ENCODE measurements at regions not wholly inside any gene's neighbourhood (a gene's known extent, or its start where the extent isn't known, plus 50 kb on each side); places are given as distances from the start of the nearest gene placed in this dataset.
"Not testable (repeated sequence)": the region's sequence is repeated elsewhere in the genome, so short reads cannot be mapped to it uniquely, and the experiment has no call there.

DNA sequence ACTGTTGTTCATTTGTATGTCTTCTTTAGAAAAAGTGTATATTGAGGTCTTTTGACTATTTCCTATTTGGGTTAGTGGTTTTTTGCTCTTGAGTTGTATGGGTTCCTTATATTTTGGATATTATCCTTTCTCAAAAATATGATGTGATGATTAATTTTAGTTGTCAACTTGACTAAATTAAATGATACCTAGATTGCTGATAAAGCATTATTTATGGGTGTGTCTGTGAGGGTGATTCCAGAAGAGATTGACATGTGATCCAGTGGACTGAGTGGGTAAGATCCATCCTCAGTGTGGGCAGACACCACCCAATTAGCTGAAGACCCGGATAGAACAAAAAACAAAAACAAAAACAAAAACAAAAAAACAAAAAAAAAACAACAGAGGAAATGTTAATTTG lies 115.1 kb upstream of the KIF2A start:
- Mint-ChIP-seq H3K27me3 (peaks cover 5% of the 10 kb centered on the region), H3K27ac (no peak overlapping the region), H3K4me3 (no peak overlapping the region), H3K4me1 (no peaks in the 10 kb centered on the region), H3K36me3 (no peaks in the 10 kb centered on the region), H3K9me3 (peaks cover 9% of the 10 kb centered on the region)
- DNase-seq (no peak), ATAC-seq (ENCODE audit: low read depth) (no peak)
- POLR2A ChIA-PET, result no interaction called here

DNA sequence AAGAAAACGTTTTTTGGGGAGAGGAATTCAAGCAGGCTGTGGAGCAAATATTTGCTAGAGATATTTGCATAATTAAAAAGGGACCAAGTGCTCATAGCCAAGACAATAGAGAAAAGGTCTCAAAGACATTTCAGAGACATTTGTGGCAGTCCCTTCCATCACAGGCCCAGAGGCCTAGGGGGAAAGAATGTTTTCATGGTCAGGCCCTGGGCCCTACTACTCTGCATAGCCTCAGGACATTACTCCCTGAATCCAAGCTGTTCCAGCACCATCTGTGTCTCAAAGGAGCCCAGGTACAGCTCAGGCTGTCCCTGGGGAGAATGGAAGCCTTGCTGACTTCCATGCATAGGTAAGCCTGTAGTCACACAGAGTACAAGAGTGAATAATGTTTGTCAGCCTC lies 113.0 kb upstream of the KIF2A start:
- peaks cover 11% of the 10 kb centered on the region for H3K27me3 Mint-ChIP-seq
- H3K4me3 Mint-ChIP-seq, result no peak overlapping the region
- POLR2A ChIA-PET, result no interaction called here
- DNase-seq (no peak), ATAC-seq (ENCODE audit: low read depth) (no peak)
- no peak overlapping the region for H3K27ac Mint-ChIP-seq
- peaks cover 9% of the 10 kb centered on the region for H3K9me3 Mint-ChIP-seq
- H3K4me1 Mint-ChIP-seq, result no peaks in the 10 kb centered on the region
- no peaks in the 10 kb centered on the region for H3K36me3 Mint-ChIP-seq

DNA sequence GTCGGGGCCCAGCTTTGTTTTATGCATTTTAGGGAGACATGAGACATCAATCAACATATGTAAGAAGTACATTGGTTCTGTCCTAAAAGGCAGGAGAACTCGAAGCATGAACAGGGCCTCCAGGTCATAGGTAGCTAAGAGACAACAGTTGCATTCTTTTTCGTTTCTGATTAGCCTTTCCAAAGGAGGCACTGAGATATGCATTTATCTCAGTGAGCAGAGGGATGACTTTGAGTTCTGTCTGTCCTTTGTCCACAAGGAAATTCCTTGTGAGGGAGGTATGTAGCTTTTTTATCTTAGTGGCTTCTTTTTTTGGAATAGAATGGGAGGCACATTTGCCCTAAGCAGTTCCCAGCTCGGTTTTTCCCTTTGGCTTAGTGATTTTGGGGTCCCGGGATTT lies 109.5 kb upstream of the KIF2A start:
- ATAC-seq (ENCODE audit: low read depth); H3K36me3 Mint-ChIP-seq; POLR2A ChIA-PET; H3K27ac Mint-ChIP-seq; H3K4me3 Mint-ChIP-seq; DNase-seq; H3K9me3 Mint-ChIP-seq: not testable (repeated sequence)
- Mint-ChIP-seq H3K27me3 (peaks cover 13% of the 10 kb centered on the region), H3K4me1 (peaks cover 12% of the 10 kb centered on the region)

DNA sequence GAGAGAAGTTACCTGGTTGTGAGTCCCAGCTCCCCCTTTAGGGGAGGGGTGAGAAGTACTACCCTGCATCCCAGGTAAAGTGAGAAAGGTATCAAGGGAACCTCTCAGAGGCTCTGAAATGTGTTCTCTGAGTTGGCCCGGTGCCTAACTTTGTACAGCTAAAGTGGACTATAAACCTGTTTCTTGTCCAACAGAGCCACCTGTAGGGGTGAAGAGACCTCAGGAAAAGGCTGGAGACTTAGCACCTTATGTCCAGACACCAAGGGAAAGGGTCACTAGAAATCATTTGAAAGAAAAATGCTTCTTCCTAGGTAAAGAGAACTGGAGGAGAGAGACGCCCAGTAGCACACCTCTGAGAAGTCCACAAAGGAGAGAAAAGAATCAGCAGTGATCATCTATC lies 108.3 kb upstream of the KIF2A start:
- POLR2A ChIA-PET, result no interaction called here
- H3K4me1 Mint-ChIP-seq, result peaks cover 12% of the 10 kb centered on the region
- H3K9me3 Mint-ChIP-seq, result peaks cover 2% of the 10 kb centered on the region
- H3K36me3 Mint-ChIP-seq, result no peaks in the 10 kb centered on the region
- no peak overlapping the region for H3K27ac Mint-ChIP-seq
- DNase-seq (no peak), ATAC-seq (ENCODE audit: low read depth) (no peak)
- peaks cover 13% of the 10 kb centered on the region for H3K27me3 Mint-ChIP-seq
- no peak overlapping the region for H3K4me3 Mint-ChIP-seq

DNA sequence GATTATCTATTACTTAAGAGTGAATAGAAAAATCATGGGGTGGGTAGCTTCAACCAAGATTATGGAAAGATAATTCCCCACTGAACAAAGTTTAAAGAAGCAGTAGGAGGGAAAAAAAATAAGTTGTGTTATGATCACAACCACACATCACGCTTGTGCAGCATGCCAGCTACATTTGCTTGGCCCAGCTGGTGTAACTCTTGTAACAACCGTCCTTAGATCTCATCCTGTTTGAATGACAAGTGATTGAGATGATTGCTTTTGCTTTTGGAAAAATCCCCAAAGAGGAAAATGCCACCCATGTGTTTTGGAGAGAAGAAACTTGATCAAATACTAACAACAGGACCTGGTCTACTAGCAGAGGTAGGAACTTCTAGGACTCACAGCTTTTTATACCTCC lies 107.6 kb upstream of the KIF2A start:
- H3K4me1 Mint-ChIP-seq, result peaks cover 12% of the 10 kb centered on the region
- H3K27ac Mint-ChIP-seq, result no peak overlapping the region
- DNase-seq, result no peak
- H3K27me3 Mint-ChIP-seq, result peaks cover 13% of the 10 kb centered on the region
- H3K36me3 Mint-ChIP-seq, result no peaks in the 10 kb centered on the region
- POLR2A ChIA-PET, result no interaction called here
- no peak for ATAC-seq (ENCODE audit: low read depth)
- H3K4me3 Mint-ChIP-seq, result no peak overlapping the region
- H3K9me3 Mint-ChIP-seq, result peaks cover 2% of the 10 kb centered on the region

DNA sequence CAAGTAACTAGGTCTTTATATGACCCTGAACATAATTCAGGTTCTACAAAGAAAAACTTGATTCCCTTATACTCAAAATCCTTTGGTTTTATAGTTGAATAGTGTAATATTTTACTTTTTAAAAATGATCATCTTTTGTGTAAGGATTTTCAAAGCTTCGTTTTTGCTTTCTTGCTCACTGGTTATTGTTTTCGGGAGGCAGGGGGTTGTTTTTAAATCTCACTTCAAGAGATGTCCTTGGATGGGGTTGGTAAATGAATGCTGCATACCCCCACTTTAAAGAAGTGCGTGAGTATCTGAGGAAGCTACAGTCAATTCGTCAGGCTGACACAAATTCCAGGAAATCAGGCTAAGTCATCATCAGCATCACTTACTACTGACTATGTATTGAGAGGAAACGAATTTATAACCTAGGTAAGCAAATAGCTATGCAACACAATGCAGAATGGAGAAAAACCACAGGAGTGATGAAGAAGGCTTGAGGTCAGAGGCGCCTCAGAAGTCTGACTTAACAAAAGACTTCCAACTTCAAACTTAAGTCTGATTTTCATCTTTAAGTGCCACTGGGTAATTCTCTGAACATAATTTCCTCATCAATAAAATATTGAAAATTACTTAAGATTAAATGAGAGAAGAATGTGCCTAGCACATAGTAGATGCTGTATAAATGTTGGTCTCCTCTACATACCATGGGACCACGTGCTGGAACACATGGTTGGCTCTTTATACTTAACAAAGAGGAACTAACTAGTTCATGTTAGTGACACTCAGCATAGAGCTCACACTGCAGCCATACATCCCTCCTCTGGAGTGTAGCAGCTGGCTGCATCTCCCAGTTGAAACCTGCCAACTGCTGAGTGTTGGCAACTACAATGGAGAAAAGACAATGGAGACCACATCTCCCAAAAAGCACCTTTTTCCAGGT lies 106.0 kb upstream of the KIF2A start:
- ATAC-seq (ENCODE audit: low read depth) (peak; percentile 65), DNase-seq (no peak)
- H3K27ac Mint-ChIP-seq, result peak overlapping the region; percentile 59
- H3K4me3 Mint-ChIP-seq, result no peak overlapping the region
- H3K9me3 Mint-ChIP-seq, result no peaks in the 10 kb centered on the region
- H3K27me3 Mint-ChIP-seq, result peaks cover 13% of the 10 kb centered on the region
- peaks cover 12% of the 10 kb centered on the region for H3K4me1 Mint-ChIP-seq
- H3K36me3 Mint-ChIP-seq, result no peaks in the 10 kb centered on the region
- POLR2A ChIA-PET, result interaction anchor here (0.6 kb wide), 1 partner anchor 384 kb away, joined by 5 read pairs; no protein-coding TSS in a partner anchor

DNA sequence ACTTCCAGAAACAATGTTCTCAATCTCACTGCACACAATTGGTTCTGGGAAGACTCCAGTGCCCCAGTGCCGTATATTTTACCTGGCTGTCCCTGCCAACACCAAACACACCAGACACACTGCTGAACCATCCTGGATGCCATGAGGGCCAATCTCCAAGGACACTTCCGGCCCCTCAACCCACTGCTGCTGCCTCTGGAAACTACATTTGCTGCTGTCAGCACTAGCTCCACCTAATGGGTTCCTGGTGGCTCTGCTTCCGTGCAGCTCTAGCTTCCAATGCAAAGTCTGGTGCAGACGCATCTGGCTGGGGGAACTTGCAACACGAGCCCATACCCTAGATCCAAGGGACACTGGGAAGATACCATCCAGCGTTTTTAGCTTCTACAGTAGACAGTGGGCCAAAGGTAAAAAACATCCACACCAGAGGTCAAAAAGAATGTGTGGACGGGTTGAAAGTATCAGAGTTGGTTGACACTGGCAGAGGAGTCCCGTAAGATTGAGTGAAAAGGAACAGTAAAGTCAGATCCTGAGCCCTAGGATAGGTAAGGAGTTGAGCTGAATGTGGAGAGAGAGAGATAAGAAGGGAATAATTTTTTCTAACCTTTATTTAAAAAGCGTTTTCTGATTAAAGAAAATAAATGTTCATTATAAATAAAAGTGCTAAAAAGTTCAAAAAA lies 99.7 kb upstream of the KIF2A start:
- H3K4me3 Mint-ChIP-seq, result no peak overlapping the region
- no peaks in the 10 kb centered on the region for H3K36me3 Mint-ChIP-seq
- H3K27me3 Mint-ChIP-seq, result peaks cover 29% of the 10 kb centered on the region
- no peak for ATAC-seq (ENCODE audit: low read depth)
- no peak overlapping the region for H3K27ac Mint-ChIP-seq
- no peak for DNase-seq
- POLR2A ChIA-PET, result no interaction called here
- peaks cover 5% of the 10 kb centered on the region for H3K4me1 Mint-ChIP-seq
- no peaks in the 10 kb centered on the region for H3K9me3 Mint-ChIP-seq

DNA sequence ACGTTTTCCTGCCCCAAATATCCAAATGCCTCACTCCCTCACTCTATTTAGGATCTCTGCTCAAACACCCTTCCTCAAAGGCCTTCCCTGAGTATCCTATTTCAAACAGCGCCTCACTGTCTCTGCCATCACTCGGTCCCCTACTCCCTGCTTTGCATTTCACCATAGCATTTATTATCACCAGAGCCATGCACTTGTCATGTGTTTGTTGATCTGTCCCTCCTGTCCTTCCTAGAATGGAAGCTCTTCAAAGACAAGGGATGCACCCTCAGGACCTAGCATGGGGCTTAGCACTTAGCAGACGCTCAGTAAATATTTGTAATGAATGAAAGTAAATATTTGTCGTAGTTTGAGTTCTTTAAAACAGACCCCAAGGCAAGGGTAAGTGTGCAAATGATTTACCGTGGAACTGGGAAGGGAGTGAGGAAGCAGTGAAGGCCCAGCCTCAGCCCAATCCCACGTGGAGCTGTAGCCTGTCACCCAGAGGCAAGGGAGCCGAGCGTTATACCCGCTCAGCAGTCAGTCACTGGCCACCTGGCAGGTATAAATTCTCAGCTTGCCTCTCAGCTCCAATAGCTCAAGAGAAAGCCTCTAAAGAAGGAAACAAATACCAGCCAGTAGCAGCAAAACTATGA lies 97.7 kb upstream of the KIF2A start:
- Mint-ChIP-seq H3K27me3 (peaks cover 37% of the 10 kb centered on the region), H3K27ac (no peak overlapping the region), H3K4me1 (peaks cover 5% of the 10 kb centered on the region), H3K4me3 (no peak overlapping the region), H3K36me3 (no peaks in the 10 kb centered on the region), H3K9me3 (no peaks in the 10 kb centered on the region)
- DNase-seq (no peak), ATAC-seq (ENCODE audit: low read depth) (no peak)
- POLR2A ChIA-PET, result interaction anchor here (0.7 kb wide), 1 partner anchor 440 kb away, joined by 3 read pairs; no protein-coding TSS in a partner anchor

DNA sequence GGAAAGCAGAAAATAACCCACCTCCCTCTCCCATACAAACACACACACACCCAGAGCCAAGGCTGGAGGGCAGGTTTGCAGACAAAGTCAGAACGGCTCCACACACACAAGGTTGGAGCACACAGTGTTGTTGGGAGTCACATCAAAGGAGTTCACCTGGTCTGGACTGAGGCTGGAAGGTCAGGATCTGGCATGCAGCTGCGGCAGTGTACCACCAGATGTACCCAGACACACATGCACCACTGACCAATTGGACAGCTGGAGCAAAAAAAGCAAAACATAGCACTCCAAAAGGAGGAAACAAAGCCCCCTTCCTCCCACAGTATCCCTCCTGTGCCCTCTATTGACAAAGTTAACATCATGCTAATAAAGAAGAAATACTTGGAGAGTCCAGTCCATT lies 94.6 kb upstream of the KIF2A start:
- ATAC-seq (ENCODE audit: low read depth) (no peak), DNase-seq (no peak)
- POLR2A ChIA-PET, result no interaction called here
- H3K36me3 Mint-ChIP-seq, result no peaks in the 10 kb centered on the region
- H3K4me3 Mint-ChIP-seq, result no peak overlapping the region
- no peaks in the 10 kb centered on the region for H3K9me3 Mint-ChIP-seq
- peaks cover 42% of the 10 kb centered on the region for H3K27me3 Mint-ChIP-seq
- H3K4me1 Mint-ChIP-seq, result peaks cover 5% of the 10 kb centered on the region
- no peak overlapping the region for H3K27ac Mint-ChIP-seq

DNA sequence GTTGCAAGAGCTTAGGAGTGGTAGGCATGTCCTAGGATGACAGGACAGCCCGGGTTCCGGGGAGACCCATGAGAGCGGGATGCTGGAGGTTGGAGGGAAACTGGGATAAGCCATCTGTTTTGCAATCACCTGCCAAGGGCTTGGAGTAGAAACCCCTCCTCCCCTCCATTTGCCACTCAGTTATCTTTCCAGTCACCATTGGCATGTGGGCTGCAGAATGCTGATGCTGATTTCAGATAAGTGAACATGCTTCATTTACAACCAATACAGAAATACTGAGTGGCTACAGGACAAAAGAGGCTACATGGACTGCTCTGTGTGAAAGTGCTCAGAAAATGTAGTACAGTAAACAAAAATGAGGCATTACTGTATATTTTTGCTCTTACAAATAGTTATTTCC lies 93.4 kb upstream of the KIF2A start:
- Mint-ChIP-seq H3K4me3 (no peak overlapping the region), H3K4me1 (peaks cover 5% of the 10 kb centered on the region), H3K9me3 (no peaks in the 10 kb centered on the region), H3K36me3 (no peaks in the 10 kb centered on the region), H3K27ac (no peak overlapping the region), H3K27me3 (peaks cover 43% of the 10 kb centered on the region)
- POLR2A ChIA-PET, result no interaction called here
- DNase-seq, result no peak
- no peak for ATAC-seq (ENCODE audit: low read depth)

DNA sequence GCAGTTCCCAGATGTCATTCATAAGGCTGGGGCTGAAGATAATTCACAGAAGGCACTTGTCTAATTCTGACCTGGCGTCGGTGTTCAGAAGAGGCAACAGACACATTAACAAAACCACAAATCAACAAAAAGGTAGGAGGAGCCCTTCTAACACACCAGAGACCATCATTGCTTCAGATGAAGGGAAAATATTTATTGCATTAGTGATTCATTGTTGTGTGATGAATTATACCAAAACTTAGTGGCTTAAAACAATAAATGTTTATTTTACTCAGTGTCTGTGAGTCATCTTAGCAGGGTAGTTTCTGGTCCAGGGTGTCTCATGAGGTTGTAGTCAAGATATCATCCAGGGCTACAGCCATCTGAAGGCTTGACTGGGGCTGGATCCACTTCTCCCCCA lies 91.3 kb upstream of the KIF2A start:
- Mint-ChIP-seq H3K36me3 (no peaks in the 10 kb centered on the region), H3K4me1 (no peaks in the 10 kb centered on the region), H3K27ac (no peak overlapping the region), H3K27me3 (peaks cover 39% of the 10 kb centered on the region), H3K4me3 (no peak overlapping the region), H3K9me3 (no peaks in the 10 kb centered on the region)
- ATAC-seq (ENCODE audit: low read depth) (no peak), DNase-seq (no peak)
- POLR2A ChIA-PET, result no interaction called here

DNA sequence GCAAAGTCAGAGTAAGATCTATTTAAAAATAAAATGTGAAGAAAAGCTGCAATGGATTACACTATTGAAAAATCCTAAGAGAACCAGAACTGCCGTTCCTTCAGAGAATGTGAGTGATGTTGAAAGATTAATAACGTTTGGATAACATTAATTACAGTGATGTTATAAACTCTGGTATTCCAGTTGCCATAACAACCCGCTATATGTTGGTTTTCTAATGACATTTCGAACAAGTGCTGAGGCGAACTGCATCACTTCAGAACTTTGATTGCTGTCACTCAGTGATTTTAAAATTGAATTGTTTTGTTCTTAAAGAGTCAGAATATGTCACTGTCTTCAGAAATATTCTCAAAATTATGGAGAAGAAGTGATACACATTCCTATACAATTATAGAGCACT lies 89.4 kb upstream of the KIF2A start:
- ATAC-seq (ENCODE audit: low read depth); POLR2A ChIA-PET; H3K27ac Mint-ChIP-seq; DNase-seq; H3K36me3 Mint-ChIP-seq; H3K9me3 Mint-ChIP-seq; H3K4me1 Mint-ChIP-seq; H3K4me3 Mint-ChIP-seq: not testable (repeated sequence)
- peaks cover 30% of the 10 kb centered on the region for H3K27me3 Mint-ChIP-seq

DNA sequence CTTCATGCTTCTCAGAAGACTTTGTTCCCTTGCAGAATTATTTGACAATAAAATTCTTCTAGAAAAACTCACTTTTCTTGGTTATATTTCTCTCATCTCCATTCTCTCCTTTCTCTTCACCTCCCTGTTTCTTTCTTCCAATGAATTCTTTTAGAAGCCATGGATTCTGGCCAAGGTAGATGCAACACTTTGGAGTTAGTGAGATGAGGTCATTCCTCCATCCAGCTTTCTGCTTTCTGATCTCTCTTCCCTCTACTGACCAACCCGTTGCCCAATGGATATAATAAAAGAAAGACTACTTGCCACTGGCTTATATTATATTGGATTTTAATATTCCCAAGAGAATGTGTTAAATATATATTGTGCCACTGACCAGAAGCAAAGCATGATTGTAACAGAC lies 88.9 kb upstream of the KIF2A start:
- H3K4me3 Mint-ChIP-seq; DNase-seq; H3K27ac Mint-ChIP-seq; H3K36me3 Mint-ChIP-seq; POLR2A ChIA-PET; H3K4me1 Mint-ChIP-seq; ATAC-seq (ENCODE audit: low read depth); H3K9me3 Mint-ChIP-seq: not testable (repeated sequence)
- H3K27me3 Mint-ChIP-seq, result peaks cover 26% of the 10 kb centered on the region
